Uterus (tissue), 2 donors: ENCODE measurements at regions not wholly inside any gene's neighbourhood (a gene's known extent, or its start where the extent isn't known, plus 50 kb on each side); places are given as distances from the start of the nearest gene placed in this dataset.

Experiments
- CTCF ChIP-seq, 4 experiments: fragments of 200-600 bp in 2 of 4; fragments of 450-650 bp in 2 of 4; sonication (generic) in 2 of 4; IDR thresholded peaks; one replicate each; pipeline ENCODE4 v1.5.1; 2016 to 2019; ENCODE audit warnings: antibody characterized with exemption in 4 of 4, mild to moderate bottlenecking in 2 of 4, moderate library complexity in 1 of 4
- POLR2A ChIP-seq, 2 donors: fragments of 450-650 bp; IDR thresholded peaks; one replicate each; pipeline ENCODE4 v1.6.1; 2016; ENCODE audit warnings: antibody characterized with exemption in 2 of 2, mild to moderate bottlenecking in 1 of 2, moderate library complexity in 1 of 2

- TF ChIP-seq CTCF (IDR thresholded peaks at IDR 0.05) (no peak), POLR2A (IDR thresholded peaks at IDR 0.05) (no peak)
Measured at GRCh38 chr2:187687585-187687984, 133.3 kb upstream of the TFPI start.
